HEK293 (cell line): ENCODE measurements at regions not wholly inside any gene's neighbourhood (a gene's known extent, or its start where the extent isn't known, plus 50 kb on each side); places are given as distances from the start of the nearest gene placed in this dataset.

ENCODE experiments used
- CTCF ChIP-seq: fragments of 450-650 bp; formaldehyde crosslinking; IDR thresholded peaks from 2 replicates; pipeline ENCODE4 v1.5.1; 2016; ENCODE audit warnings: missing biosample characterization, missing genetic modification characterization
- MEIS1 ChIP-seq: sonication (generic); formaldehyde crosslinking; IDR thresholded peaks from 2 replicates; pipeline ENCODE4 v1.8.1; 2022; ENCODE audit warnings: missing genetic modification reagents, mild to moderate bottlenecking, borderline replicate concordance
- YY1 ChIP-seq: fragments of 450-650 bp; formaldehyde crosslinking; IDR thresholded peaks from 2 replicates; pipeline ENCODE4 v1.5.1; 2018; ENCODE audit warnings: missing biosample characterization, missing genetic modification characterization
- ZNF19 ChIP-seq: fragments of 450-650 bp; formaldehyde crosslinking; IDR thresholded peaks from 2 replicates; pipeline ENCODE4; 2016; ENCODE audit warnings: missing biosample characterization, missing genetic modification characterization, low read depth
- ZSCAN30 ChIP-seq: fragments of 450-650 bp; IDR thresholded peaks from 2 replicates; pipeline ENCODE4 v1.5.1; 2018; ENCODE audit warnings: missing biosample characterization, mild to moderate bottlenecking, missing genetic modification characterization, moderate library complexity

- TF ChIP-seq MEIS1 (no peak), CTCF (tag by site-specific recombination) (no peak), ZNF19 (tag by site-specific recombination) (no peak), ZSCAN30 (no peak), YY1 (tag by site-specific recombination) (no peak)
These were observed 77.2 kb upstream of the HPCAL1 start for GRCh38 chr2:10225291-10226037.
